Calu3 (cell line): ENCODE measurements at regions not wholly inside any gene's neighbourhood (a gene's known extent, or its start where the extent isn't known, plus 50 kb on each side); places are given as distances from the start of the nearest gene placed in this dataset.
A peak's percentile ranks its signal among the peaks of the same experiment; 100 is the strongest.

Source experiments
- BruUV-seq: library from RNA; stranded (reverse); fragments of 400-500 nt; replicated peaks from 2 replicates; lab custom pipeline; 2021; lab: Mats Ljungman, UMichigan
- CTCF ChIA-PET: fragments of 300-600 bp; sonication (Branson Sonifier 250); formaldehyde crosslinking; loops from one replicate; lab custom pipeline; 2022; ENCODE audit warnings: antibody characterized with exemption; lab: Charles Lee
- DNase-seq: peaks from one replicate; pipeline ENCODE4 v3.0.0; 2022
- H3K27ac Mint-ChIP-seq: one replicate; pipeline ENCODE4 v1.8.0; 2022; ENCODE audit warnings: mixed read lengths; ENCODE audit not compliant: unreplicated experiment
- H3K27me3 Mint-ChIP-seq: one replicate; pipeline ENCODE4 v1.8.0; 2022; ENCODE audit warnings: mixed read lengths; ENCODE audit not compliant: unreplicated experiment
- H3K36me3 Mint-ChIP-seq: one replicate; pipeline ENCODE4 v1.8.0; 2022; ENCODE audit warnings: mild to moderate bottlenecking, moderate library complexity, mixed read lengths; ENCODE audit not compliant: insufficient read depth, unreplicated experiment
- H3K4me1 Mint-ChIP-seq: one replicate; pipeline ENCODE4 v1.8.0; 2022; ENCODE audit warnings: mild to moderate bottlenecking, low read depth, mixed read lengths; ENCODE audit not compliant: unreplicated experiment
- H3K4me3 Mint-ChIP-seq: one replicate; pipeline ENCODE4 v1.8.0; 2022; ENCODE audit warnings: mild to moderate bottlenecking, low read depth, moderate library complexity, mixed read lengths; ENCODE audit not compliant: unreplicated experiment
- H3K9me3 Mint-ChIP-seq: one replicate; pipeline ENCODE4 v1.8.0; 2022; ENCODE audit warnings: low read depth, mixed read lengths; ENCODE audit not compliant: unreplicated experiment
- intact Hi-C: fragments of 100-400 bp; cut with micrococcal nuclease; formaldehyde crosslinking; loops from one replicate; pipeline ENCODE4 v1.10.0; 2022; ENCODE audit not compliant: unreplicated experiment
- TF ChIP-seq, protein P1 (sequence below): fragments of 200-600 bp; IDR thresholded peaks from one replicate; pipeline ENCODE4 v1.8.0; 2022; ENCODE audit warnings: antibody characterized with exemption; ENCODE audit not compliant: unreplicated experiment

DNA sequence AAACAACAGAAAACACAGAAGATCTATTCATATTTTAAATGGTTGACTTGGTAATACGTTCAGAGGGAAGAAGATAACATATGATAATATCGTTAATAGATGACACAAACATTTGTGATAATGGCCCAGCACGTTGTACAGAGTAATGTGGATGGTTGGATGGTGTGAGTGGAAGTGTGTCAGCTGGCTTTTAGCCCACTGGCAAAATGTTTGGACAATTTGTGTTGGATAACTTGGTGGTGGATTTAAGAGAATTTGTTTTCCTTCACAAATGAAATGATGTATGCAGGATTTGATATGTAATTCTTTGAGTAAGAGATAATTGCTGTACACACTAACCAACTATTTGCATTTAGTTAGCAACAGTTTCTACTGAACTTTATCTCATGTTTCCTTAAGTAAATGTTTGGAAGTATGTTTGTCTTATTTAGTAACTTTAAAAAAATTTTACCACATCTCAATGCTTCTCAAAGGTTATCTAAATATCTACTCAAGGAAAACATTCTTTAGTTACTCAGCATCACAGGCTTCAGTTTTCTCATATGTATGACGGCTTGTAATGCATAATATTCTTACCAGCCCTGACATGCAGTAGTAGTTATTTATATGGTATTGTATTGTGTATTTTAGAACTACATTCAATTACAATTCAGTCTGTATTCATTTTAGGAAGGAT, 328.5 kb upstream of the GOLIM4 start:
- no peak for DNase-seq
- TF ChIP-seq, protein P1, sequence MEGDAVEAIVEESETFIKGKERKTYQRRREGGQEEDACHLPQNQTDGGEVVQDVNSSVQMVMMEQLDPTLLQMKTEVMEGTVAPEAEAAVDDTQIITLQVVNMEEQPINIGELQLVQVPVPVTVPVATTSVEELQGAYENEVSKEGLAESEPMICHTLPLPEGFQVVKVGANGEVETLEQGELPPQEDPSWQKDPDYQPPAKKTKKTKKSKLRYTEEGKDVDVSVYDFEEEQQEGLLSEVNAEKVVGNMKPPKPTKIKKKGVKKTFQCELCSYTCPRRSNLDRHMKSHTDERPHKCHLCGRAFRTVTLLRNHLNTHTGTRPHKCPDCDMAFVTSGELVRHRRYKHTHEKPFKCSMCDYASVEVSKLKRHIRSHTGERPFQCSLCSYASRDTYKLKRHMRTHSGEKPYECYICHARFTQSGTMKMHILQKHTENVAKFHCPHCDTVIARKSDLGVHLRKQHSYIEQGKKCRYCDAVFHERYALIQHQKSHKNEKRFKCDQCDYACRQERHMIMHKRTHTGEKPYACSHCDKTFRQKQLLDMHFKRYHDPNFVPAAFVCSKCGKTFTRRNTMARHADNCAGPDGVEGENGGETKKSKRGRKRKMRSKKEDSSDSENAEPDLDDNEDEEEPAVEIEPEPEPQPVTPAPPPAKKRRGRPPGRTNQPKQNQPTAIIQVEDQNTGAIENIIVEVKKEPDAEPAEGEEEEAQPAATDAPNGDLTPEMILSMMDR: no peak
- intact Hi-C loops: no loop called here
- H3K27me3 Mint-ChIP-seq: no peaks in the 10 kb centered on the region
- peaks cover 25% of the 10 kb centered on the region for H3K4me1 Mint-ChIP-seq
- no peak overlapping the region for H3K27ac Mint-ChIP-seq
- H3K4me3 Mint-ChIP-seq: no peak overlapping the region
- no peaks in the 10 kb centered on the region for H3K9me3 Mint-ChIP-seq
- BruUV-seq: no TSS peak
- H3K36me3 Mint-ChIP-seq: no peaks in the 10 kb centered on the region
- CTCF ChIA-PET: no interaction called here

DNA sequence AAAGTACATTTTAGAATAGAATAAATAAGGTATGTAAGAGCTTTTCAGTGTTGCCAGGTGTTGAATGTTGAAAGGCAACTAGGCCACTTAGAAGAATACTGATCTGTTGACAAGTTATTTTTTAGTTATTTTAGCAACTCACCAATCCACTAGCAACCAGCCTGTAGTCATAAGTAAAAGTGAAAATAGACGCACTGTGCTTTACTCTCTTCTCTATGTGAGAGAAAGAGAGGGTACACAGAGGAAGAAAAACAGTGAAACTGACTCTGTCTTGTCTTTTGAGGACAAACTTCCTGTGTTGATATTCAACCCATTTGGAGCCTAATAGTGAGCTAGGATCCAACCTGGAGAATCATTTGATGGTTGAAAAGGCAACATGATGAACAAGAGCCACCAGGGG, 327.1 kb upstream of the GOLIM4 start:
- no peak overlapping the region for H3K4me3 Mint-ChIP-seq
- no peaks in the 10 kb centered on the region for H3K9me3 Mint-ChIP-seq
- DNase-seq: no peak
- intact Hi-C loops: no loop called here
- no TSS peak for BruUV-seq
- TF ChIP-seq, protein P1: no peak
- no peak overlapping the region for H3K27ac Mint-ChIP-seq
- no peaks in the 10 kb centered on the region for H3K36me3 Mint-ChIP-seq
- peaks cover 39% of the 10 kb centered on the region for H3K4me1 Mint-ChIP-seq
- no peaks in the 10 kb centered on the region for H3K27me3 Mint-ChIP-seq
- CTCF ChIA-PET: interaction anchor here (0.5 kb wide), 1 partner anchor 809 kb away, joined by 5 read pairs; no protein-coding TSS in a partner anchor

DNA sequence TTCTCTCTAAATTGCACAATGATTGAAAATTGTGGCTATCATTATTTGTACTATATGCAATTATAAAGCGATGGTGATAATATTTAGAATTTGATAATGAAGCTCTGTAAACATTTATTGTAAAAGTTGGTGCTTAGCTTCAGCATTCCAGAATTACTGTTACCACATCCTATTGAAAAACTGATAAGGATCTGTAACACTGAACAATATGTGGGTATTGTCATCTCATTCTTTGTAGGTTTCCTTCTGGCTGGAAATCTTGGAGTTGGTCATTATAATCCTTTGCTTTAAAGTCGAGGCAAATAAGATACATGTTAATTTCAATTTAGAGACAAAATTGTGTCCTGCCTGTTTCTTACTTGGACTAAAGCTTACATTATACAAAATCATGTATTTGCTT, 323.4 kb upstream of the GOLIM4 start:
- peak overlapping the region; percentile 31 for H3K4me3 Mint-ChIP-seq
- CTCF ChIA-PET: interaction anchor here (0.6 kb wide), 1 partner anchor 291 kb away, joined by 3 read pairs; no protein-coding TSS in a partner anchor
- H3K9me3 Mint-ChIP-seq: no peaks in the 10 kb centered on the region
- TF ChIP-seq, protein P1: no peak
- no peak overlapping the region for H3K27ac Mint-ChIP-seq
- H3K4me1 Mint-ChIP-seq: peaks cover 61% of the 10 kb centered on the region
- intact Hi-C loops: loop anchor here (5.0 kb wide), 2 partner anchors 77 to 172 kb away; no protein-coding TSS in a partner anchor
- no peaks in the 10 kb centered on the region for H3K27me3 Mint-ChIP-seq
- BruUV-seq: no TSS peak
- H3K36me3 Mint-ChIP-seq: no peaks in the 10 kb centered on the region
- DNase-seq: no peak

DNA sequence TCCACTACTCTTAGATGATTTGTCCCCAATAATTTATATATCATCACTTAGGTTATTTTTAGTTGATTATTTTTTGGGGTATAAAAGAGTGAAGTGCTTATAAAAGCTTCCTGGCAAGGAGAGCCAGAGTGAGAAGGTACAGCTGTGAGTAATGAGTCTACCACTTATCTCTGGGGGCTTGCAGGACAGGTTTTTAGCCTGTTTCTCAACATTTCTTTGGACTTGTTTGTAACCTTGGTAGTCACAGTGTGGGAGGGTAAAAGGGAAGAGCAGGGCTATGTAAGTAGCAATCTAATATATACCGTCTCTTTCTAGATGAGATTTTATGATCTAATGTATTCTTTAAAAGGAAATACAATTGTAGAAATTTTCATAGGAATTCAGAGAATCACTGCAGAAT, 321.3 kb upstream of the GOLIM4 start:
- no TSS peak for BruUV-seq
- DNase-seq: peak; percentile 78

More for the DNA sequence above, 321.3 kb upstream of the GOLIM4 start:
- H3K27me3 Mint-ChIP-seq: no peaks in the 10 kb centered on the region
- H3K4me1 Mint-ChIP-seq: peaks cover 60% of the 10 kb centered on the region
- intact Hi-C loops: loop anchor here (5.0 kb wide), 2 partner anchors 75 to 170 kb away; no protein-coding TSS in a partner anchor
- TF ChIP-seq, protein P1: no peak
- CTCF ChIA-PET: interaction anchor here (0.6 kb wide), 1 partner anchor 431 kb away, joined by 3 read pairs; no protein-coding TSS in a partner anchor
- peak overlapping the region; percentile 68 for H3K27ac Mint-ChIP-seq
- no peaks in the 10 kb centered on the region for H3K36me3 Mint-ChIP-seq
- H3K9me3 Mint-ChIP-seq: no peaks in the 10 kb centered on the region
- H3K4me3 Mint-ChIP-seq: no peak overlapping the region
